Small intestine (tissue), 7 donors: ENCODE measurements at regions not wholly inside any gene's neighbourhood (a gene's known extent, or its start where the extent isn't known, plus 50 kb on each side); places are given as distances from the start of the nearest gene placed in this dataset.
A peak's percentile ranks its signal among the peaks of the same experiment; 100 is the strongest.

Experiments used
- DNase-seq, 2 donors: peaks; one replicate each; pipeline versions ENCODE4 v3.0.0 to v3.0.0-alpha.2; 2013
- FAIRE-seq: peaks from 2 replicates; lab custom pipeline; 2012; peaks lifted over from hg19 to GRCh38; lab: Jason Lieb, UNC
- H3K27ac ChIP-seq, 3 donors: one replicate each; pipeline ENCODE4 v1.5.1; 2013; ENCODE audit warnings: low read length in 2 of 3, mild to moderate bottlenecking in 2 of 3, control low read depth in 1 of 3, inconsistent platforms in 1 of 3, low read depth in 1 of 3, moderate library complexity in 1 of 3
- H3K27me3 ChIP-seq, 3 donors: one replicate each; pipeline ENCODE4 v1.6.1; 2013; ENCODE audit warnings: low read length in 3 of 3, inconsistent platforms in 1 of 3; ENCODE audit not compliant: control insufficient read depth in 3 of 3, insufficient read depth in 3 of 3
- H3K36me3 ChIP-seq, 3 donors: one replicate each; pipeline ENCODE4 v1.6.1; 2013; ENCODE audit warnings: low read length in 3 of 3, inconsistent platforms in 1 of 3, low read depth in 1 of 3, mild to moderate bottlenecking in 1 of 3, moderate library complexity in 1 of 3; ENCODE audit not compliant: control insufficient read depth in 3 of 3, insufficient read depth in 2 of 3
- H3K4me1 ChIP-seq, 3 donors: one replicate each; pipeline ENCODE4 v1.6.1; 2013; ENCODE audit warnings: low read length in 2 of 3, inconsistent platforms in 1 of 3, low read depth in 1 of 3, mild to moderate bottlenecking in 1 of 3, moderate library complexity in 1 of 3; ENCODE audit not compliant: control insufficient read depth in 3 of 3, insufficient read depth in 2 of 3
- H3K4me3 ChIP-seq, 3 donors: one replicate each; pipeline ENCODE4 v1.5.1; 2013; ENCODE audit warnings: low read length in 3 of 3, control low read depth in 1 of 3, inconsistent platforms in 1 of 3, low read depth in 1 of 3, mild to moderate bottlenecking in 1 of 3, moderate library complexity in 1 of 3
- H3K9me3 ChIP-seq, 2 donors: one replicate each; pipeline ENCODE4 v1.6.1; 2013; ENCODE audit warnings: low read depth in 1 of 2, low read length in 1 of 2; ENCODE audit not compliant: control insufficient read depth in 2 of 2, insufficient read depth in 1 of 2
- WGBS, 3 donors: extraction: QIAGEN DNeasy Blood & Tissue Kit; methylation state at CpG; one replicate each; pipeline ENCODE4 v1.1.7; 2013; 5-methylcytosine and 5-hydroxymethylcytosine counted together
- donor health status: healthy with polysubstance abuse.
- donor health status: control.
- donor health status: control.
- donor health status: Bipolar disorder and iron deficiency.
- donor health status: healthy.

DNA sequence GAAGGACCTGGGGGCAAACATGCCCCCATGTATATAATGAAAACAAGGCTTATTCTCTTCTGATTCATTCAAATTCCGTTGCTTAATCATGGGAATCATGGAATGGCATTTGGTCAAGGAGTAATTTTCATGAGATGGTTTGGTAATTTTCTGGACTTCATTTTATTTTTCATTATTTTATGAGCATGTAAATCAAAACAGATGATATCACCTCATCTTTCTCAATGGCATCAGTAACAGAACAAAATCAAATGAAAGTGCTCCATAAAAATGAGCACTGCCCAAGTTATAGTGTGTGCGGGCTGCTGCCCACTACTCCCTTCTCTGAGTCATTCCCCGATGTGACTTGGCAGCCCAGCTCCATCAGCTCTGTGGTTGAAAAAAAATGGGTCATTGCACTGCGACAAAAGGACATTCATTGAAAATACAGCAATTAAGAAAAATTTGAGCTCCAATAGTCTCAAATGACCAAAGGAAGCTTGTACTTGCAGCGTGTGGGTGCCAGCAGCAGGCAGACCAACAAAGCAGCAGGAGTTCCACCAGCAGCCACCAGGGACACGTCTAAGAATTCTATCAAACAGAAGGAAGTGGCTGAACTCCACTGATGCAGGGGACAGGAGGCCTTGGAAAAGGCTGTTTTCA, 84.3 kb upstream of the VAV3 start:
- FAIRE-seq, result no peak

DNA sequence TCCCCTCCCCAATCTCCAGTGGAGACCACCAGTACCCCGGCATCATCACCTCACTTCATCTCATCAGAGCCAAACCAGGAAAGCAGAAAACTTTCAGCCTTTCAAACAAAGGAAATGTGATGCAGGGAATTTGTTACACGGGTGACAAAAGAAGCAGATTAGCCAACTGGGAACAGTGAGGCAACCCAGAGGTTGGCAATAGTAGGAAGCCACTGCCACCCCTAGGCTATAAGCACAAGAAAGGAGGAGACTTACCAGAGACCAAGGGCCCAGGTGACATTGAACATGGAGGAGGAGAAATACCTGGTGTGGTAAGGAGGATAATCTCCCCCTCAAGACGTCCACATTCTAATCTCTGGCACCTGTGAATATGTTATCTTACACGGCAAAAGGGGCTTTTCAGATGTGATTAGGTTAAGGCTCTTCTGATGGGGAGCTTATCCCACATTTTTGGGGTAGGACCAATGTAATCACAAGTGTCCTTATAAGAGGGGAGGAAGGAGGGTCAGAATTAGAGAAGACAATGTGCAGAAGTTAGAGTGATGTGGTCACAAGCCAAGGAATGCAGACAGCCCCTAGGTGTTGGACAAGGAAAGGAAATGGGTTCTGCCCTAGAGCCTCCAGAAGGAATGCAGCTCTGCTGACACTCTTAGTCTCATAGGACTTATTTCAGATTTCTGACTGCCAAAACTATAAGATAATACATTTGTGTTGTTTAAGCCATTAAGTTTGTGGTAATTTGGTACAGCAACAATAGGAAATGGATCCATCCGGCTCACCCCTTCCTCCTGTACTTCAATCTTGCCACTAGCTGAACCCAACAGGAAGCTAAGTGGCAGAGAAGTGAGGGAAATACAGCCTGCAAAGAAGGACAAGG, 83.6 kb upstream of the VAV3 start:
- no peaks in the 10 kb centered on the region for H3K9me3 ChIP-seq
- no peak for DNase-seq
- H3K4me1 ChIP-seq, result peaks cover 3 to 31% (median 7%) of the 10 kb centered on the region in 3 donors
- H3K27ac ChIP-seq, result no peak overlapping the region
- no peaks in the 10 kb centered on the region for H3K27me3 ChIP-seq
- WGBS, 3 donors, result 80 to 85% (median 83%) methylated on average over 5 of the region's 5 CpGs
- H3K4me3 ChIP-seq, result no peak overlapping the region
- no peaks in the 10 kb centered on the region for H3K36me3 ChIP-seq
- no peak for FAIRE-seq

More for the DNA sequence above, 84.3 kb upstream of the VAV3 start:
- Histone ChIP-seq H3K4me1 (peaks cover 3 to 31% (median 7%) of the 10 kb centered on the region in 3 donors), H3K27ac (no peak overlapping the region), H3K36me3 (no peaks in the 10 kb centered on the region), H3K9me3 (no peaks in the 10 kb centered on the region), H3K4me3 (no peak overlapping the region), H3K27me3 (no peaks in the 10 kb centered on the region)
- peak in 1 of 2 donors; percentile 28 for DNase-seq
- WGBS, 3 donors, result 66 to 71% (median 70%) methylated on average over 6 of the region's 6 CpGs

DNA sequence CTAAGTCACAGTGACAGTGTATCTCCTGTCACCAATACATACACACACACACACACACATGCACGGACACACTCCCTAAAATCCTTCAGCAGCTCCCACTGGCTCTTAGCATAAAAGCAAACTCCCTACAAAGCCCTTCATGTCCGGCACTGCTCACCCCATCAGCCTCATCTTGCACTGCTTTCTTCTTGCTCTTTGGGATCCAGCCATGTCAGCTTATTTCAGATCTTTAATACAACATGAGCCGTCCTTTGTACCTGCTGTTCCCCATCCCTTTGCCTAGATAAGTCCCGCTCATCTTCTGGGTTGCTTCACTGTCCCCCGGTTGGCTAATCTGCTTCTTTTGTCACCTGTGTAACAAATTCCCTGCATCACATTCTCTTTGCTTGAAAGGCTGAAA, 82.1 kb upstream of the VAV3 start:
- FAIRE-seq (no peak), DNase-seq (no peak)
- Histone ChIP-seq H3K36me3 (no peaks in the 10 kb centered on the region), H3K4me3 (no peak overlapping the region), H3K27me3 (no peaks in the 10 kb centered on the region), H3K27ac (no peak overlapping the region), H3K4me1 (peaks cover 3 to 22% (median 4%) of the 10 kb centered on the region in 3 donors), H3K9me3 (no peaks in the 10 kb centered on the region)
- 73 to 86% (median 85%) methylated on average over 5 of the region's 5 CpGs for WGBS, 3 donors

DNA sequence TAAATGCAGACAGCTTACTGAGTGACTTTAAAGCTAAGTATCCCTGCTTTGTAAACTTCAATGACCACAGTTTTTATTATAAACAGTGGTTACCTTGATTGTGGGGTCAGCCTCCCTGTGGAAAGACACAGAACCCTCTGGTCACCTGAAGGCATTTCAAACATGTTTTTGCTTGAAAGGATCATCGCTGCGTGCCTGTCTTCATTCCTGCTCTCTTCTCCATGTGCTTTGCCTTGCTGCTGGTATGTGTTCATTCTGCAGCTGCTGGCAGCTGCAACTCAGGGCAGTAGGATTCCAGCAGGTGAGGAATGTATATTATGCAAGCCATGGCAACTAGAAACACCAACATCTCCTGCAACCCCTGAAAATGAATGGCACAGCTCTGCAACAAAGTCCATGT, 81.0 kb upstream of the VAV3 start:
- DNase-seq, result peak; percentile 24 to 55
- no peak for FAIRE-seq

DNA sequence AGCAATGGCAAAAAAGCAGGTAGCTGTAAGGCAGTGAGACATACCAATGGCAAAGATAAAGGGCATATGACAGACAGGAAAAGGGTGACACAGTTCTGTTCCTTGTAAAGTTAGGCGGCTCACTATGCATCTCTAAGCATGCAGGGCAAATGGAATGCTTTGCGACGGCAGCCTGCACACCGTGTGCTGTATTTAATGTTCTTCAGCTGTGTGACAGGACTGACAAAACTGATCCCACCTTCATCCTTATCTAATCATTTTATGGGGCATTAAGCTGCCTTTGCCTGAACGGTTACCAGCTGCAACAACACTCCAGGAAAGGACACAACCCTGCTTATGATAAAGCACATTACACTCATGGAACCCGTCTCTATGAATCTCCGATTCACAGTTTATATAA, 80.5 kb upstream of the VAV3 start:
- Histone ChIP-seq H3K4me3 (no peak overlapping the region), H3K36me3 (no peaks in the 10 kb centered on the region), H3K9me3 (no peaks in the 10 kb centered on the region), H3K27me3 (no peaks in the 10 kb centered on the region), H3K4me1 (peaks cover 0 to 9% (median 5%) of the 10 kb centered on the region in 3 donors), H3K27ac (no peak overlapping the region)
- WGBS, 3 donors, result 13 to 59% (median 35%) methylated on average over 7 of the region's 7 CpGs
- peak; percentile 50 to 53 for DNase-seq
- FAIRE-seq, result no peak

More for the DNA sequence above, 81.0 kb upstream of the VAV3 start:
- H3K4me3 ChIP-seq, result no peak overlapping the region
- peaks cover 1 to 14% (median 5%) of the 10 kb centered on the region in 3 donors for H3K4me1 ChIP-seq
- H3K27me3 ChIP-seq, result no peaks in the 10 kb centered on the region
- H3K27ac ChIP-seq, result no peak overlapping the region
- WGBS, 3 donors, result 31 to 71% (median 35%) methylated on average over 2 of the region's 2 CpGs
- H3K9me3 ChIP-seq, result no peaks in the 10 kb centered on the region
- H3K36me3 ChIP-seq, result no peaks in the 10 kb centered on the region

DNA sequence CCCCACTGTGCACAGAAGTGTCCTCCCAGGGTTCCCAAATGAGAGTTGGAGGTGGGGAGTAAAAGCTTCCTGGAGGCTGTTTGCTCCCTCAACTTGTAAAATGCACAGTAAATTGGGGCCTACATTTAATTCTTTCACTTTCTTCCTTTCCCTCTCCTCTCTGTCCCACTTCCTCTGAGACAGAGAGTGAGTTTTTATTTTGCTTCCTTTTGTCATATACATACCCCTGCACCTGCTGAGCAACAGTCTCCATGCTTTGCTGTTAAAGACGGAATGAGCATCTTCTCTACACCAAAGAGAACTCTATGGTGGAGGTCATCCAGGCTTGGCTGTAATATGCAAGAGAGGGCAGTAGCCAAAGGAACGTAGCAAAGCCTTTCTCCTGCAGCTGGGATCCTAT, 79.3 kb upstream of the VAV3 start:
- Histone ChIP-seq H3K9me3 (no peaks in the 10 kb centered on the region), H3K36me3 (no peaks in the 10 kb centered on the region), H3K4me3 (no peak overlapping the region), H3K27ac (no peak overlapping the region), H3K4me1 (peaks cover 0 to 9% (median 5%) of the 10 kb centered on the region in 3 donors), H3K27me3 (no peaks in the 10 kb centered on the region)
- no peak for FAIRE-seq
- WGBS, 3 donors, result 69 to 74% (median 69%) methylated on average over 2 of the region's 2 CpGs
- no peak for DNase-seq

DNA sequence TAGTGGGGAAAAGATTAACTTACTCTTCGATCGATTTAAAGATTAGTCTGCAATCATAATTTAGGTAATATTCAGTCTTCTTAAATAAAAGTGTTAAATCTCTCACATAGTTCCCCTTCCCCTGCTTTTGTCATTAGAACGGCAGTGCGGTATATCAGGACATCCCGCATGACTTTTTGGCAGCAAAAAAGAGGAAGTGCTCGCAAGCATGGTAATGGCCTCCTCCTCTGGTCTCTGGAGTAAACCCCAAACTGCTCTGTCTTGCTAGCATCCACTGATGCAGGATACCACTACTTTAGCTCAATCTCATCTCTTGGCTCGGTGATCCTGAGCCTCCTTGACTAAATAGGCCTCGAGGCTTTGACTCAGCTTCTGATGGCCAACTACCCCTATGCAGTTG, 78.7 kb upstream of the VAV3 start:
- Histone ChIP-seq H3K4me1 (peaks cover 0 to 9% (median 5%) of the 10 kb centered on the region in 3 donors), H3K36me3 (no peaks in the 10 kb centered on the region), H3K4me3 (no peak overlapping the region), H3K27me3 (no peaks in the 10 kb centered on the region), H3K9me3 (no peaks in the 10 kb centered on the region), H3K27ac (no peak overlapping the region)
- FAIRE-seq (no peak), DNase-seq (no peak)
- WGBS, 3 donors, result 81 to 96% (median 90%) methylated on average over 8 of the region's 8 CpGs

DNA sequence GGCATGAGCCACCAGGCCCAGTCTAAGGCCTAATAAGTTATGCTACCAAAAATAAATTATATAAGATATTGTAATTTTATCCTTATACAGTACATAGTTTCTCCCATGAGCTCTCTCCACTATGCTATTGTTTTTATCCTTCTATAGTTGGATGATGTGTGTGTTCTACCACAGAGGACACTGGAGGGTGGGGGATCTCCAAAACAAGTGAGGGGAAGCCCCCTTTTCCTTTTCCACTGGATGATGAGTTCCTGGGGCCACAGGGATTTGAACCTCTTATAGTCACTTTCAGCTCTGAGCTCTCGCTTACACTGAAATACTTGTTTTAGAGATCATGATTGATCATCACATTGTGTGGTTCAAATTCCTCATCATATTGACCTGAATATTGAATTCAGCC, 77.6 kb upstream of the VAV3 start:
- Histone ChIP-seq H3K27ac (no peak overlapping the region), H3K4me1 (peaks cover 0 to 9% (median 5%) of the 10 kb centered on the region in 3 donors), H3K4me3 (no peak overlapping the region), H3K9me3 (no peaks in the 10 kb centered on the region), H3K27me3 (no peaks in the 10 kb centered on the region), H3K36me3 (no peaks in the 10 kb centered on the region)
- FAIRE-seq, result no peak
- DNase-seq, result no peak
- 98 to 100% (median 100%) methylated on average over 1 of the region's 1 CpG for WGBS, 3 donors
